Tibial nerve (tissue), 3 donors: ENCODE measurements at regions not wholly inside any gene's neighbourhood (a gene's known extent, or its start where the extent isn't known, plus 50 kb on each side); places are given as distances from the start of the nearest gene placed in this dataset.

Experiments
- CTCF ChIP-seq, 5 experiments: fragments of 200-600 bp in 3 of 5; fragments of 450-650 bp in 2 of 5; sonication (generic) in 3 of 5; IDR thresholded peaks; one replicate each; pipeline ENCODE4 v1.5.1; 2016 to 2019; ENCODE audit warnings: antibody characterized with exemption in 5 of 5, mild to moderate bottlenecking in 3 of 5, moderate library complexity in 2 of 5
- POLR2A ChIP-seq, 2 donors: fragments of 450-650 bp; IDR thresholded peaks; one replicate each; pipeline ENCODE4 v1.6.1; 2017; ENCODE audit warnings: antibody characterized with exemption in 2 of 2, mild to moderate bottlenecking in 2 of 2, moderate library complexity in 2 of 2

GRCh38 chr10:2303169-2303568 lies 565.8 kb upstream of the ADARB2 start:
- no peak for TF ChIP-seq CTCF (IDR thresholded peaks at IDR 0.05)
- no peak for TF ChIP-seq POLR2A (IDR thresholded peaks at IDR 0.05)
